Aorta (tissue), 5 donors: ENCODE measurements at regions not wholly inside any gene's neighbourhood (a gene's known extent, or its start where the extent isn't known, plus 50 kb on each side); places are given as distances from the start of the nearest gene placed in this dataset.

ENCODE experiments used
- ATAC-seq: fragments of 200-7000 bp; cut with Tn5 transposase; one replicate; pipeline ENCODE4 v1.9.1; 2022; ENCODE audit warnings: moderate library complexity; ENCODE audit not compliant: low FRiP score
- DNase-seq, 2 donors: peaks; one replicate each; pipeline ENCODE4 v3.0.0-alpha.2; 2020
- H3K27ac ChIP-seq, 2 donors: one replicate each; pipeline ENCODE4 v1.5.1; 2013; ENCODE audit warnings: low read length in 2 of 2, mild to moderate bottlenecking in 2 of 2, moderate library complexity in 2 of 2, control low read depth in 1 of 2, inconsistent platforms in 1 of 2, low read depth in 1 of 2
- H3K27me3 ChIP-seq, 2 donors: one replicate each; pipeline ENCODE4 v1.6.1; 2013; ENCODE audit warnings: control low read depth in 1 of 2, low read length in 1 of 2, mild to moderate bottlenecking in 1 of 2, moderate library complexity in 1 of 2; ENCODE audit not compliant: insufficient read depth in 2 of 2, control insufficient read depth in 1 of 2
- H3K36me3 ChIP-seq, 2 donors: one replicate each; pipeline ENCODE4 v1.6.1; 2013; ENCODE audit warnings: control low read depth in 1 of 2, low read length in 1 of 2, mild to moderate bottlenecking in 1 of 2; ENCODE audit not compliant: insufficient read depth in 2 of 2, control insufficient read depth in 1 of 2
- H3K4me1 ChIP-seq, 2 donors: one replicate each; pipeline ENCODE4 v1.6.1; 2013; ENCODE audit warnings: low read length in 2 of 2, control low read depth in 1 of 2, mild to moderate bottlenecking in 1 of 2, moderate library complexity in 1 of 2; ENCODE audit not compliant: insufficient read depth in 2 of 2, control insufficient read depth in 1 of 2
- H3K4me3 ChIP-seq, 2 donors: one replicate each; pipeline ENCODE4 v1.5.1; 2013; ENCODE audit warnings: low read length in 2 of 2, control low read depth in 1 of 2, mild to moderate bottlenecking in 1 of 2
- H3K9me3 ChIP-seq: one replicate; pipeline ENCODE4 v1.6.1; 2013; ENCODE audit warnings: mild to moderate bottlenecking, low read length; ENCODE audit not compliant: control insufficient read depth
- WGBS, 2 donors: extraction: QIAGEN DNeasy Blood & Tissue Kit; methylation state at CpG; one replicate each; pipeline ENCODE4 v1.1.7; 2013; 5-methylcytosine and 5-hydroxymethylcytosine counted together
- intact Hi-C, 2 donors: fragments of 100-400 bp; cut with DNase I; formaldehyde crosslinking; loops; one replicate each; pipeline versions ENCODE4 v1.14.2 to v1.15.0; 2022
- donor health status: healthy with polysubstance abuse.
- donor health status: Bipolar disorder and iron deficiency.
- donor health status: DM: no; HTN: no; CAD: no.
- donor health status: DM: no; HTN: no; CAD: no.
- donor health status: DM: yes; HTN: yes; CAD: no.

- H3K9me3 ChIP-seq = no peaks in the 10 kb centered on the region
- H3K36me3 ChIP-seq = no peaks in the 10 kb centered on the region
- H3K4me1 ChIP-seq = no peaks in the 10 kb centered on the region
- no peak overlapping the region for H3K27ac ChIP-seq
- H3K4me3 ChIP-seq = peak overlapping the region in 1 of 2 donors; percentile 3
- ATAC-seq = no peak
- no peak for DNase-seq
- no peaks in the 10 kb centered on the region for H3K27me3 ChIP-seq
- intact Hi-C loops = no loop called here
- WGBS, 2 donors = 57 to 72% methylated on average over 4 of the region's 4 CpGs
Measured at GRCh38 chr18:30376515-30376914, 666.0 kb downstream of the DSC3 start.

DNA sequence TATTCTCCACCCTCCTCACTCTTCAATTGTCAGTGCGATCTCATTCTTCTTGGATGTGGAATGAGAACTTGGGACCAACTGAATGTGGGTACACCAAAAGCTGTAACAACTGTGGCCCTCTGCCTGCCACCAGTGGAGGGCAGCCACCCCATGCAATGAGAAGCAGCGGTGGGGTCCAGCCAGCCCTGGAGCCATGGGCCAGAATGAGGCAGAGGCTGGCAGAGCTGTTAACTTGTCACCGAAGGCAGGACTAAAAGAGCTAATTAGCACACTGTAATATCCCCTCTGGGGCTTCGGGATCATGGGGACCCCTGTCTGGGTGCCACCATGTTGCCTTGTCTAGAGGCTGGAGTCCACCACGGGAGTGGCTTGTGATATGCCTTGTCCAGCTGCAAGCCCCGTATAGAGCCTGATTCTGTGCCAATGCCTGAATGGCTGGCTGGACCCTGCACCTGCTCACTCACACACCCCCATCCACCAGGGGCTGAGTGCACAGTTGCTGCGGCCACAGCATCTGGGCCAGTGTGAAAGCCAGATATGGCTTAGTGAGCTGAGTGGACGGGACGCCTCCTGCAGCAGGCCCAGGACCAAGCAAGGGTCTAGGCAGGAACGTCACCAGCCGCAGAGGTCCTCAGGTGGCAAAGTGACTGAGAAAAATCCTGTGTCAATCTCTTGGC lies 680.5 kb downstream of the DSC3 start:
- Histone ChIP-seq H3K27me3 (no peaks in the 10 kb centered on the region), H3K27ac (no peak overlapping the region), H3K9me3 (no peaks in the 10 kb centered on the region), H3K4me1 (no peaks in the 10 kb centered on the region), H3K36me3 (no peaks in the 10 kb centered on the region), H3K4me3 (no peak overlapping the region)
- ATAC-seq (peak; percentile 54), DNase-seq (no peak)
- intact Hi-C loops = no loop called here
- 84 to 87% methylated on average over 11 of the region's 11 CpGs for WGBS, 2 donors

GRCh38 chr18:30359521-30359920 lies 683.0 kb downstream of the DSC3 start:
- intact Hi-C loops = loop anchor here in 1 of 2 donors (10.0 kb wide), 1 partner anchor 65 kb away; no protein-coding TSS in a partner anchor
- Histone ChIP-seq H3K36me3 (no peaks in the 10 kb centered on the region), H3K4me1 (no peaks in the 10 kb centered on the region), H3K27me3 (no peaks in the 10 kb centered on the region), H3K4me3 (no peak overlapping the region), H3K9me3 (no peaks in the 10 kb centered on the region), H3K27ac (no peak overlapping the region)
- WGBS, 2 donors = 84% methylated on average over 3 of the region's 3 CpGs
- ATAC-seq (no peak), DNase-seq (no peak)

- no peak for ATAC-seq
- no peaks in the 10 kb centered on the region for H3K4me1 ChIP-seq
- intact Hi-C loops = loop anchor here in 1 of 2 donors (10.0 kb wide), 1 partner anchor 64 kb away; no protein-coding TSS in a partner anchor
- no peak overlapping the region for H3K27ac ChIP-seq
- H3K27me3 ChIP-seq = no peaks in the 10 kb centered on the region
- no peak for DNase-seq
- H3K36me3 ChIP-seq = no peaks in the 10 kb centered on the region
- no peak overlapping the region for H3K4me3 ChIP-seq
- no peaks in the 10 kb centered on the region for H3K9me3 ChIP-seq
Measured at GRCh38 chr18:30358555-30358954, 684.0 kb downstream of the DSC3 start.

- no peaks in the 10 kb centered on the region for H3K9me3 ChIP-seq
- H3K4me3 ChIP-seq = no peak overlapping the region
- DNase-seq (no peak), ATAC-seq (peak; percentile 15)
- H3K27me3 ChIP-seq = no peaks in the 10 kb centered on the region
- no peaks in the 10 kb centered on the region for H3K36me3 ChIP-seq
- 94 to 95% methylated on average over 20 of the region's 20 CpGs for WGBS, 2 donors
- no peaks in the 10 kb centered on the region for H3K4me1 ChIP-seq
- intact Hi-C loops = loop anchor here in 1 of 2 donors (10.0 kb wide), 1 partner anchor 58 kb away; no protein-coding TSS in a partner anchor
- H3K27ac ChIP-seq = no peak overlapping the region
Measured at GRCh38 chr18:30352551-30353168, 689.9 kb downstream of the DSC3 start.

DNA sequence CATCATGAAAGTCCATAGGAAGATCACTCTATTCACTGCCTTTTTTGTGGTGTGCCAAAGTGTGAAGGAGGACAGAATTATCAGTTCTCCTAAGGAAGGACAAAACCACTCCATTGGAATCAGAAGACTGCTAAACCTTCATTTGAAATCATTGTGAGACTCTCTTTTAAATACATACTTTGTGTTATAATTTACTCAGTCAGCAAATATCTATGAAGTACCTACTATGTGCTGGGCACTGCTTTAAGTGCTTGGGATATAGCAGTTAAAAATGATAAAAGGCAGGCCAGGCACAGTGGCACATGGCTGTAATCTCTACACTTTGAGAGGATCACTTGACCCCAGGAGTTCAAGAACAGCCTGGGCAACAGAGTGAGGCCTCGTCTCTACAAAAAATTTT lies 692.3 kb downstream of the DSC3 start:
- H3K27ac ChIP-seq = no peak overlapping the region
- intact Hi-C loops = loop anchor here in 1 of 2 donors (10.0 kb wide), 1 partner anchor 55 kb away; no protein-coding TSS in a partner anchor
- no peaks in the 10 kb centered on the region for H3K36me3 ChIP-seq
- DNase-seq (no peak), ATAC-seq (no peak)
- H3K27me3 ChIP-seq = no peaks in the 10 kb centered on the region
- no peaks in the 10 kb centered on the region for H3K9me3 ChIP-seq
- 70 to 74% methylated on average over 1 of the region's 1 CpG for WGBS, 2 donors
- no peaks in the 10 kb centered on the region for H3K4me1 ChIP-seq
- no peak overlapping the region for H3K4me3 ChIP-seq

DNA sequence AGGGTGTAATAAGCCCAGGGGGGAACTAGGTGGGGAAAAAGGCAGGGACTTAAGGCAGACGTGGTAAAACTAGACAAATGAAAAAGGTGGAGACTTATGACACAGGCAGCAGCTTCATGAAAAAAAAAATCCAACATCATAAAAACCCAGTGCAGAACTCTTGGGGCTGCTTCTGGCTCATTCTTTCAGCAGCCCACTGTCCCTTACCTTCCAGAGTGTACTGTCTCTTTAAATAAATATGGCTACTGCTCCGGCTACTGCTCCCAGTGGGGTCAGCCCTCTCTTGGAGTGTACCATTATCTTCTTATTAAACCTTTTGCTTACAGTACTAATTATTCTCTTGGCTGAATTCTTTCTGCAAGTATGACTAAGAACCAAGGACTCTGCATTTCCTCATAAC lies 699.5 kb downstream of the DSC3 start:
- intact Hi-C loops = no loop called here
- H3K9me3 ChIP-seq = no peaks in the 10 kb centered on the region
- no peaks in the 10 kb centered on the region for H3K36me3 ChIP-seq
- DNase-seq = no peak
- H3K27ac ChIP-seq = no peak overlapping the region
- H3K27me3 ChIP-seq = no peaks in the 10 kb centered on the region
- no peak for ATAC-seq
- H3K4me1 ChIP-seq = no peaks in the 10 kb centered on the region
- H3K4me3 ChIP-seq = no peak overlapping the region
- 60 to 65% methylated on average over 2 of the region's 2 CpGs for WGBS, 2 donors

DNA sequence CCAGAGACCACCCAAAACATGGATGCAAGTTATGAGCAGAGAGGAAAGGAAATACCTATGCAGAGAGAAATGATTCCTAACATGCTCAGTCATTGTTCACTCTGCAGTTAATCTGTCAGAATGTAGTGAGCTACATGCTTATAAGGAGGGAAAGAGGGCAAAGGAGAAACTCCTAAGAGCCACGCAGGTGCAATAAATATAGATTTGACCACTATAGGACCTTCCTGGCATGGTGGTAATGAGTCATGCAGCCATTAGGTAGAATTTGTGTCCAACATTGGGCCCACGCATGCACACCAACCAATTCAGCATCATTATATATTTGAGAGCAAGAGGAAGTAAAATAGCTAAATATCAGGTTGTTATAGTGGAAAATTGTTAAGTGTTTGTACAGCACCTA lies 699.9 kb downstream of the DSC3 start:
- intact Hi-C loops = no loop called here
- 62 to 73% methylated on average over 2 of the region's 2 CpGs for WGBS, 2 donors
- Histone ChIP-seq H3K27me3 (no peaks in the 10 kb centered on the region), H3K9me3 (no peaks in the 10 kb centered on the region), H3K27ac (no peak overlapping the region), H3K36me3 (no peaks in the 10 kb centered on the region), H3K4me3 (no peak overlapping the region), H3K4me1 (no peaks in the 10 kb centered on the region)
- ATAC-seq = no peak
- DNase-seq = no peak

DNA sequence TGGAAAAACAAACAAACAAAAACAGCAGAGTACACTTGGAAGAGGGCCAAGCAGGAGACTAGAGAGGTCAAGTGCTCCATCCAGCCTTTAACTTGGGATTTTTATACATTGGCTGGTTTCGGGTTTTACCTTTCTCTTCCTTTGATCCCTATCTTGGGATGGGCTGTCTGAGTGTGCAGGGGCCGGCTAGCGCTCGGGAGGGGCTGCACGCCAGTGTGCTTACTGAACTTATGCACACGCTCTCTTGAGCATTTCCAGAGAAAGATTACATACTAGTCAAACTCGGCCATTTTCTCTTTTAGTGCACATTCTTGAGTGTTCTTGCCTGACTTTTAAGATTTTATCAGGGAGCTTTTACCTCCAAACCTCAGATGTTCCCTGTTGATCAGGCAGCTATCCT lies 707.8 kb downstream of the DSC3 start:
- DNase-seq (no peak), ATAC-seq (no peak)
- H3K36me3 ChIP-seq = no peaks in the 10 kb centered on the region
- no peak overlapping the region for H3K27ac ChIP-seq
- no peaks in the 10 kb centered on the region for H3K27me3 ChIP-seq
- WGBS, 2 donors = 79 to 90% methylated on average over 7 of the region's 7 CpGs
- no peaks in the 10 kb centered on the region for H3K4me1 ChIP-seq
- H3K4me3 ChIP-seq = no peak overlapping the region
- intact Hi-C loops = no loop called here
- H3K9me3 ChIP-seq = no peaks in the 10 kb centered on the region
